Neutrophil (primary cell): ENCODE measurements at regions not wholly inside any gene's neighbourhood (a gene's known extent, or its start where the extent isn't known, plus 50 kb on each side); places are given as distances from the start of the nearest gene placed in this dataset.

Source experiments
- H3K27ac ChIP-seq: fragments of 200-600 bp; sonication (generic); 2 replicates; pipeline ENCODE4 v1.5.1; 2016; ENCODE audit warnings: mild to moderate bottlenecking, moderate library complexity
- H3K27me3 ChIP-seq: fragments of 200-600 bp; sonication (generic); 2 replicates; pipeline ENCODE4 v1.6.0; 2016; ENCODE audit warnings: mild to moderate bottlenecking
- H3K36me3 ChIP-seq: fragments of 200-600 bp; sonication (generic); 2 replicates; pipeline ENCODE4 v1.5.1; 2017
- H3K4me1 ChIP-seq, 2 experiments: fragments of 200-600 bp in 1 of 2; sonication (generic) in 1 of 2; 1 replicate in 1 of 2; 2 replicates in 1 of 2; pipeline versions ENCODE4 v1.5.1 to v1.6.1; 2013 to 2016; ENCODE audit warnings: low read depth in 1 of 2, low read length in 1 of 2, mild to moderate bottlenecking in 1 of 2, moderate library complexity in 1 of 2; ENCODE audit not compliant: control insufficient read depth in 1 of 2, insufficient read depth in 1 of 2
- H3K4me3 ChIP-seq, 2 experiments: fragments of 200-600 bp in 1 of 2; sonication (generic) in 1 of 2; 1 replicate in 1 of 2; 2 replicates in 1 of 2; pipeline ENCODE4 v1.5.1; 2013 to 2016; ENCODE audit warnings: low read depth in 1 of 2, low read length in 1 of 2, mild to moderate bottlenecking in 1 of 2, moderate library complexity in 1 of 2
- H3K9me3 ChIP-seq: fragments of 200-600 bp; sonication (generic); 2 replicates; pipeline ENCODE4 v1.5.1; 2016
- TF ChIP-seq, protein P1 (sequence below): fragments of 200-600 bp; sonication (generic); IDR thresholded peaks from 2 replicates; pipeline ENCODE4 v1.5.1; 2016; ENCODE audit warnings: antibody characterized with exemption

DNA sequence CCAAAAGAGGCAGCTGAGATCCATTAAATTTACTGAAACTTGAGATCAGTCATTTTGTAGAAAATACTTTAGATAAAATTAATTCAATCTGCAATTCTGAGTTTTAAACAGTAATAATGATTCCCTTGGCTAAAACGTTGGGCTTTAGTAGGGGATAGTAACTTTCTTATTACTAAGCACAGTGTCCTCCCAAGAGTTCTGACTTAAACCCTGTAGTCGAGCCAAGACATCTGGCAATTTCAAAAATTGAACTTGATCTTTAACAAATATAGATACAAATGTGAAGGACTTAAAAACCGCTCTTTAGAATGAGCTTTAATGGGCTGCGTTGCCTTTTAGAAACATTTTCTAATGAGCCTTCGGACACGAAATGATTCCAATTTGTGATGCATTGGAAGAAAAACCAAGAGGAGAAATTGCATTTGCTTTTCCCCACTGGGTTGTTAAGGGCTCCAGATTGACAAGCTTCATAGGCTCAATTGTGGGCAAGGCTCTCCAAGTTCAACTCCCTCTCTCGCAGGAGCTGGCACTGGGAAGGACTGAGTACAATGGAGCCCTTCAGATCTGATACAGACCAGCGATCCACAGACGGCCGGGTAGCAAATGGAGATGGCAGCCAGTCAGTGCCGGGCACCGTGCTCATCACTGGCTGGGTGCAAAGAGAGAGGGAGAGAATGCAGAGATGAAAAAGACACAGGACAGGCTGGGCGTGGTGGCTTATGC, 921.3 kb upstream of the AUTS2 start:
- H3K27ac ChIP-seq: no peak overlapping the region
- H3K27me3 ChIP-seq: no peaks in the 10 kb centered on the region
- H3K4me1 ChIP-seq: no peaks in the 10 kb centered on the region
- H3K36me3 ChIP-seq: no peaks in the 10 kb centered on the region
- H3K4me3 ChIP-seq: no peak overlapping the region
- TF ChIP-seq, protein P1, sequence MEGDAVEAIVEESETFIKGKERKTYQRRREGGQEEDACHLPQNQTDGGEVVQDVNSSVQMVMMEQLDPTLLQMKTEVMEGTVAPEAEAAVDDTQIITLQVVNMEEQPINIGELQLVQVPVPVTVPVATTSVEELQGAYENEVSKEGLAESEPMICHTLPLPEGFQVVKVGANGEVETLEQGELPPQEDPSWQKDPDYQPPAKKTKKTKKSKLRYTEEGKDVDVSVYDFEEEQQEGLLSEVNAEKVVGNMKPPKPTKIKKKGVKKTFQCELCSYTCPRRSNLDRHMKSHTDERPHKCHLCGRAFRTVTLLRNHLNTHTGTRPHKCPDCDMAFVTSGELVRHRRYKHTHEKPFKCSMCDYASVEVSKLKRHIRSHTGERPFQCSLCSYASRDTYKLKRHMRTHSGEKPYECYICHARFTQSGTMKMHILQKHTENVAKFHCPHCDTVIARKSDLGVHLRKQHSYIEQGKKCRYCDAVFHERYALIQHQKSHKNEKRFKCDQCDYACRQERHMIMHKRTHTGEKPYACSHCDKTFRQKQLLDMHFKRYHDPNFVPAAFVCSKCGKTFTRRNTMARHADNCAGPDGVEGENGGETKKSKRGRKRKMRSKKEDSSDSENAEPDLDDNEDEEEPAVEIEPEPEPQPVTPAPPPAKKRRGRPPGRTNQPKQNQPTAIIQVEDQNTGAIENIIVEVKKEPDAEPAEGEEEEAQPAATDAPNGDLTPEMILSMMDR: no peak
- no peaks in the 10 kb centered on the region for H3K9me3 ChIP-seq

DNA sequence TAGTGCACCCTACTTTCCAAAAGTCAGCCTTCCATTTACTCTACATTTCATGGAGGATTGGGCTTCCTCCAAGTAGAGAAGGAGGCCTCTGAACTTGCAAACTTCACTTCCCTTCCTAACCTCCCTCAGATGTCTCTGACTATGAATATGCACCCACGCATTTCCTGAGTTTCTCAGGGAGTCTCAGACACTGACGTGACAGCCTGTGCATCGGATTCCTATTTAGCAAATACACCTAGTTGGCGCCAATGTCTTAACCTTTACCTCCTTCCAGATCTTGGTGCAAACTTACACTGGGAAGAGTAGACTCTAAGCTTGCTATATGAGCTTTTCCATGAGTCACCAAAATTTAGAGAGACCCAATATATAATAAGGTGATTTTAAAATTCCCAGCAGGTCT, 920.1 kb upstream of the AUTS2 start:
- no peaks in the 10 kb centered on the region for H3K4me1 ChIP-seq
- TF ChIP-seq, protein P1: no peak

DNA sequence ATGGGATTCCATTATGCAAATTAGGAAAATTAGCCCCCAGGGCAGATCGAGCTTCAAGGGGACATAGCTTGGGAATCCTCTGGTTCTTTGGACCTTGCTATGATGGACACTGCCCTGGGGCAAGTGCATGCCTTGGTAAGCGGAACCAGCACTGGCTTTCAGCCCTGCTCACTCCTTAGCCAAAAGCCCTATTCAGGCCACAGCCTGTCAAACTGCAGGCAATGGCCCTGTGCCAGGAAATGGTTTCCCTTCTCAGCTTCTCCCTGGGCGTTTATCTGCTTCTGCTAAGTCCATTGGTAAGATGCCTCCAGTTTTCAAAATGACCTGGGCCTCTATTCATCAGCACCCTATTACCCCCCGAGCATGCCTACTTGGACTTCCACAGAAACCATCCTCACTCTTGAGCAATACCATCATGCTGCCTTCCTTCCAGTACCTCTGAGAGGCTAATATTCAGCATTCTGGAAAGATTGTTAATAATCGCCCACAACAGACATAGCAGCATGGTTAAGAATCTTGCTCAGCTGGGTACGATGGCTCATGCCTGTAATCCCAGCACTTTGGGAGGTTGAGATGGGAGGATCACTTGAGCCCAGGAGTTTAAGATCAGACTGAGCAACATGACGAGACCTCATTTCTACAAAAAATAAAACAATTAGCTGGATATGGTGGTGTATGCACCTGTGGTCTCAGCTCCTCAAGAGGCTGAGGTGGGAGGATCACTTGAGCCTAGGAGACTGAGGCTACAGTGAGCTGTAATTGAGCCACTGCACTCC, 918.6 kb upstream of the AUTS2 start:
- H3K27me3 ChIP-seq: no peaks in the 10 kb centered on the region
- no peaks in the 10 kb centered on the region for H3K9me3 ChIP-seq
- H3K4me1 ChIP-seq: no peaks in the 10 kb centered on the region
- no peak overlapping the region for H3K4me3 ChIP-seq
- H3K27ac ChIP-seq: no peak overlapping the region
- no peaks in the 10 kb centered on the region for H3K36me3 ChIP-seq
- TF ChIP-seq, protein P1: no peak

More for the DNA sequence above, 920.1 kb upstream of the AUTS2 start:
- Histone ChIP-seq H3K9me3 (no peaks in the 10 kb centered on the region), H3K27ac (no peak overlapping the region), H3K4me3 (no peak overlapping the region), H3K27me3 (no peaks in the 10 kb centered on the region), H3K36me3 (no peaks in the 10 kb centered on the region)

DNA sequence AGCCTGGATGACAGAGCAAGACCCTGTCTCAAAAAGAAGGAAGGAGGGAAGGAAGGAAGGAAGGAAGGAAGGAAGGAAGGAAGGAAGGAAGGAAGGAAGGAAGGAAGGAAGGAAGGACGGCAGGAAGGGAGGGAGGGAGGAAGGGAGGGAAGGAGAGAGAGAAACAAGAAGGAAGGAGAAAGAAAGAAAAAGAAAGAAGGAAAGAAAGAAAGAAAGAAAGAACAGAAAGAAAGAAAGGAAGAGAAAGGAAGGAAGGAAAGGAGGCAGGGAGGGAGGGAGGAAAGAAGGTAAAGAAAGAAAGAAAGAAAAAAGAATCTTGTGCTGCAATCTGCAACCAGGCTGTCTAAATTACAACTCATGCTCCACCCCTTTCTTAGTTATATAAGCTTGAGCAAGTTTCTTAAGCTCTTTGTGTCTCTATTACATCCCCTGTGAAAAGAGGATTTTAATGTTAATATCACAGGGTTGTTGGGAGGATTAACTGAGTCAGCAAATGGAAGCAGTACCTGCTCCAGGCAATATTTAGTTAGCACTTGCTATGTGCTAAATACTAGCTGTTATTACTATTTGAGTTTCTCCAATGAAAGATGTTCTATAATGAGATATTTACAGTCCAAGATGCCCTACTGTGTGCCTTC, 917.9 kb upstream of the AUTS2 start:
- Histone ChIP-seq H3K9me3 (no peaks in the 10 kb centered on the region), H3K27me3 (no peaks in the 10 kb centered on the region), H3K4me1 (no peaks in the 10 kb centered on the region), H3K27ac (no peak overlapping the region), H3K4me3 (no peak overlapping the region), H3K36me3 (no peaks in the 10 kb centered on the region)
- TF ChIP-seq, protein P1: no peak

DNA sequence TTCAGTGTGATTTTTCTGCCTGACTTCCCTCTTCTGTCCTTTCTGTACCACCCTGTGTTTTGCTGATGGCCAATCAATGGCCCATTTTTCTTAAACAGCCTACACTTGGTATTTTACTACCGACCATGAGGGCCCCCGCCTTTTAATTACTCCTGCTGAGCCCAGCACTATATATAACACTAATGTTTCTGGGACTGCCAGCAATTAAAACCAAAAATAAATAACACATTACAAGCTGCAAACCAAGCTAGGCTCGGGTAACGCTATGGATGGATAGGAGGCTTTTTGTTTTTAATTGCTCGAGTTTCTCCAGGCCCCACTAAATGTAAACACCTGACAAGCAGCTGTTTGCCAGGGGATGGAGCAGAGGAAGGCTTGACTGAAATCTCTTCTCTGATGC, 915.4 kb upstream of the AUTS2 start:
- Histone ChIP-seq H3K9me3 (no peaks in the 10 kb centered on the region), H3K4me1 (no peaks in the 10 kb centered on the region), H3K27ac (no peak overlapping the region), H3K4me3 (no peak overlapping the region), H3K36me3 (no peaks in the 10 kb centered on the region), H3K27me3 (no peaks in the 10 kb centered on the region)
- TF ChIP-seq, protein P1: no peak
